ENCODE measurements at regions not wholly inside any gene's neighbourhood (a gene's known extent, or its start where the extent isn't known, plus 50 kb on each side); places are given as distances from the start of the nearest gene placed in this dataset.

- POLR2A ChIA-PET = no interaction called here
- peaks cover 10% of the 10 kb centered on the region for H3K9me3 Mint-ChIP-seq
- intact Hi-C loops (cut with micrococcal nuclease) = no loop called here
These were observed 153.1 kb downstream of the PCDH17 start for GRCh38 chr13:57784633-57785032.

GRCh38 chr13:57787058-57787791 lies 155.7 kb downstream of the PCDH17 start:
- intact Hi-C loops (cut with micrococcal nuclease) = no loop called here
- no peak for DNase-seq
- no peaks in the 10 kb centered on the region for H3K4me1 Mint-ChIP-seq (ENCODE audit: low read depth)

More at GRCh38 chr13:57784633-57785032, 153.1 kb downstream of the PCDH17 start:
- no peak for DNase-seq
- CTCF ChIA-PET = no interaction called here
- no peak overlapping the region for H3K27ac Mint-ChIP-seq
- no peaks in the 10 kb centered on the region for H3K4me1 Mint-ChIP-seq (ENCODE audit: low read depth)
- no peaks in the 10 kb centered on the region for H3K36me3 Mint-ChIP-seq
- H3K4me3 Mint-ChIP-seq = no peak overlapping the region
- no peaks in the 10 kb centered on the region for H3K27me3 Mint-ChIP-seq

GRCh38 chr13:57799624-57800023 lies 168.1 kb downstream of the PCDH17 start:
- DNase-seq = no peak
- ChIA-PET CTCF (no interaction called here), POLR2A (no interaction called here)
- intact Hi-C loops (cut with micrococcal nuclease) = no loop called here
- no peak overlapping the region for H3K4me3 Mint-ChIP-seq
- peaks cover 2% of the 10 kb centered on the region for H3K9me3 Mint-ChIP-seq
- H3K36me3 Mint-ChIP-seq = no peaks in the 10 kb centered on the region
- H3K27me3 Mint-ChIP-seq = no peaks in the 10 kb centered on the region
- H3K4me1 Mint-ChIP-seq (ENCODE audit: low read depth) = no peaks in the 10 kb centered on the region
- no peak overlapping the region for H3K27ac Mint-ChIP-seq

More at GRCh38 chr13:57787058-57787791, 155.7 kb downstream of the PCDH17 start:
- ChIA-PET CTCF (no interaction called here), POLR2A (no interaction called here)
- H3K9me3 Mint-ChIP-seq = peaks cover 11% of the 10 kb centered on the region
- no peaks in the 10 kb centered on the region for H3K36me3 Mint-ChIP-seq
- H3K27me3 Mint-ChIP-seq = no peaks in the 10 kb centered on the region
- H3K4me3 Mint-ChIP-seq = no peak overlapping the region
- H3K27ac Mint-ChIP-seq = no peak overlapping the region

- POLR2A ChIA-PET = no interaction called here
- H3K4me3 Mint-ChIP-seq = no peak overlapping the region
These were observed 182.1 kb downstream of the PCDH17 start for GRCh38 chr13:57813651-57814050.

GRCh38 chr13:57815600-57815999 lies 184.1 kb downstream of the PCDH17 start:
- DNase-seq = no peak
- Mint-ChIP-seq H3K4me1 (ENCODE audit: low read depth) (no peaks in the 10 kb centered on the region), H3K4me3 (no peak overlapping the region), H3K9me3 (peaks cover 13% of the 10 kb centered on the region), H3K27me3 (no peaks in the 10 kb centered on the region), H3K36me3 (no peaks in the 10 kb centered on the region), H3K27ac (no peak overlapping the region)
- CTCF ChIA-PET = interaction anchor here (0.6 kb wide), 1 partner anchor 347 kb away, joined by 3 read pairs; no protein-coding TSS in a partner anchor
- intact Hi-C loops (cut with micrococcal nuclease) = no loop called here
- POLR2A ChIA-PET = no interaction called here

More at GRCh38 chr13:57813651-57814050, 182.1 kb downstream of the PCDH17 start:
- Mint-ChIP-seq H3K27ac (no peak overlapping the region), H3K9me3 (peaks cover 13% of the 10 kb centered on the region), H3K27me3 (no peaks in the 10 kb centered on the region), H3K4me1 (ENCODE audit: low read depth) (no peaks in the 10 kb centered on the region), H3K36me3 (no peaks in the 10 kb centered on the region)
- no peak for DNase-seq
- CTCF ChIA-PET = no interaction called here
- intact Hi-C loops (cut with micrococcal nuclease) = no loop called here

GRCh38 chr13:57820924-57821323 lies 189.4 kb downstream of the PCDH17 start:
- Mint-ChIP-seq H3K4me1 (ENCODE audit: low read depth) (no peaks in the 10 kb centered on the region), H3K27ac (no peak overlapping the region), H3K4me3 (no peak overlapping the region), H3K27me3 (no peaks in the 10 kb centered on the region), H3K36me3 (no peaks in the 10 kb centered on the region), H3K9me3 (peaks cover 18% of the 10 kb centered on the region)
- intact Hi-C loops (cut with micrococcal nuclease) = no loop called here
- ChIA-PET POLR2A (no interaction called here), CTCF (no interaction called here)
- DNase-seq = no peak

- Mint-ChIP-seq H3K4me3 (no peak overlapping the region), H3K27ac (no peak overlapping the region), H3K27me3 (no peaks in the 10 kb centered on the region), H3K9me3 (peaks cover 13% of the 10 kb centered on the region), H3K4me1 (ENCODE audit: low read depth) (no peaks in the 10 kb centered on the region), H3K36me3 (no peaks in the 10 kb centered on the region)
- CTCF ChIA-PET = no interaction called here
- intact Hi-C loops (cut with micrococcal nuclease) = no loop called here
- DNase-seq = no peak
- POLR2A ChIA-PET = no interaction called here
These were observed 192.2 kb downstream of the PCDH17 start for GRCh38 chr13:57823704-57824103.

- POLR2A ChIA-PET = no interaction called here
- no peak for DNase-seq
- H3K4me1 Mint-ChIP-seq (ENCODE audit: low read depth) = no peaks in the 10 kb centered on the region
- H3K4me3 Mint-ChIP-seq = no peak overlapping the region
- no peak overlapping the region for H3K27ac Mint-ChIP-seq
- CTCF ChIA-PET = no interaction called here
- peaks cover 13% of the 10 kb centered on the region for H3K9me3 Mint-ChIP-seq
- intact Hi-C loops (cut with micrococcal nuclease) = no loop called here
- H3K27me3 Mint-ChIP-seq = no peaks in the 10 kb centered on the region
- H3K36me3 Mint-ChIP-seq = no peaks in the 10 kb centered on the region
These were observed 192.6 kb downstream of the PCDH17 start for GRCh38 chr13:57824121-57824520.

- Mint-ChIP-seq H3K4me3 (no peak overlapping the region), H3K36me3 (no peaks in the 10 kb centered on the region), H3K27me3 (no peaks in the 10 kb centered on the region), H3K27ac (no peak overlapping the region), H3K9me3 (peaks cover 17% of the 10 kb centered on the region), H3K4me1 (ENCODE audit: low read depth) (no peaks in the 10 kb centered on the region)
- ChIA-PET CTCF (no interaction called here), POLR2A (no interaction called here)
- intact Hi-C loops (cut with micrococcal nuclease) = no loop called here
- DNase-seq = no peak
These were observed 193.5 kb downstream of the PCDH17 start for GRCh38 chr13:57825066-57825465.

GRCh38 chr13:57829496-57829895 lies 198.0 kb downstream of the PCDH17 start:
- Mint-ChIP-seq H3K27ac (no peak overlapping the region), H3K4me1 (ENCODE audit: low read depth) (no peaks in the 10 kb centered on the region), H3K27me3 (no peaks in the 10 kb centered on the region), H3K9me3 (peaks cover 12% of the 10 kb centered on the region), H3K36me3 (no peaks in the 10 kb centered on the region), H3K4me3 (no peak overlapping the region)
- DNase-seq = no peak
- ChIA-PET CTCF (no interaction called here), POLR2A (no interaction called here)
- intact Hi-C loops (cut with micrococcal nuclease) = no loop called here

GRCh38 chr13:57832187-57832586 lies 200.6 kb downstream of the PCDH17 start:
- peaks cover 11% of the 10 kb centered on the region for H3K9me3 Mint-ChIP-seq
- no peak overlapping the region for H3K27ac Mint-ChIP-seq
- no peaks in the 10 kb centered on the region for H3K4me1 Mint-ChIP-seq (ENCODE audit: low read depth)
- intact Hi-C loops (cut with micrococcal nuclease) = no loop called here
- ChIA-PET POLR2A (no interaction called here), CTCF (no interaction called here)
- no peaks in the 10 kb centered on the region for H3K36me3 Mint-ChIP-seq
- no peaks in the 10 kb centered on the region for H3K27me3 Mint-ChIP-seq
- no peak overlapping the region for H3K4me3 Mint-ChIP-seq
- DNase-seq = no peak

- ChIA-PET CTCF (no interaction called here), POLR2A (no interaction called here)
- Mint-ChIP-seq H3K4me1 (ENCODE audit: low read depth) (no peaks in the 10 kb centered on the region), H3K4me3 (no peak overlapping the region), H3K27ac (no peak overlapping the region), H3K36me3 (no peaks in the 10 kb centered on the region), H3K27me3 (no peaks in the 10 kb centered on the region), H3K9me3 (peaks cover 14% of the 10 kb centered on the region)
- DNase-seq = no peak
- intact Hi-C loops (cut with micrococcal nuclease) = no loop called here
These were observed 206.3 kb downstream of the PCDH17 start for GRCh38 chr13:57837801-57838200.

- CTCF ChIA-PET = no interaction called here
- Mint-ChIP-seq H3K4me1 (ENCODE audit: low read depth) (no peaks in the 10 kb centered on the region), H3K27ac (no peak overlapping the region), H3K36me3 (peaks cover 5% of the 10 kb centered on the region), H3K27me3 (no peaks in the 10 kb centered on the region), H3K9me3 (peaks cover 34% of the 10 kb centered on the region), H3K4me3 (no peak overlapping the region)
- intact Hi-C loops (cut with micrococcal nuclease) = no loop called here
- POLR2A ChIA-PET = no interaction called here
- no peak for DNase-seq
These were observed 212.0 kb downstream of the PCDH17 start for GRCh38 chr13:57843521-57843920.
